GM06990 (cell line): ENCODE measurements at regions not wholly inside any gene's neighbourhood (a gene's known extent, or its start where the extent isn't known, plus 50 kb on each side); places are given as distances from the start of the nearest gene placed in this dataset.

Experiments
- DNase-seq: peaks from one replicate; pipeline ENCODE4 v3.0.0-alpha.2; 2011; ENCODE audit not compliant: insufficient read length; ENCODE audit errors: extremely low read depth
- H3K27me3 ChIP-seq: replicated peaks from 2 replicates; pipeline ENCODE4 v1.6.0; 2011; ENCODE audit warnings: low read length; ENCODE audit not compliant: control insufficient read depth, insufficient read depth
- H3K36me3 ChIP-seq: 2 replicates; pipeline ENCODE4 v1.5.1; 2011; ENCODE audit warnings: low read length; ENCODE audit not compliant: control insufficient read depth, insufficient read depth
- H3K4me3 ChIP-seq: replicated peaks from 2 replicates; pipeline ENCODE4 v1.5.1; 2011; ENCODE audit warnings: low read depth, mild to moderate bottlenecking, control low read depth, low read length
- CTCF ChIP-seq: IDR thresholded peaks from 2 replicates; pipeline ENCODE4 v1.5.1; 2011; ENCODE audit warnings: low read length, control low read depth, mild to moderate bottlenecking, inconsistent platforms; ENCODE audit not compliant: insufficient read depth, poor library complexity, severe bottlenecking

- DNase-seq, result no peak
- no peak overlapping the region for H3K4me3 ChIP-seq
- no peak for TF ChIP-seq CTCF
- H3K36me3 ChIP-seq, result no peaks in the 10 kb centered on the region
- H3K27me3 ChIP-seq, result no peaks in the 10 kb centered on the region
Observed at GRCh38 chr16:51271156-51271701, 120.2 kb upstream of the SALL1 start.

GRCh38 chr16:51268237-51268636, 117.2 kb upstream of the SALL1 start:
- no peaks in the 10 kb centered on the region for H3K36me3 ChIP-seq
- no peak overlapping the region for H3K4me3 ChIP-seq
- no peak for DNase-seq
- no peaks in the 10 kb centered on the region for H3K27me3 ChIP-seq
- no peak for TF ChIP-seq CTCF

GRCh38 chr16:51267681-51268080, 116.6 kb upstream of the SALL1 start:
- Histone ChIP-seq H3K36me3 (no peaks in the 10 kb centered on the region), H3K4me3 (no peak overlapping the region), H3K27me3 (no peaks in the 10 kb centered on the region)
- TF ChIP-seq CTCF, result no peak
- no peak for DNase-seq

GRCh38 chr16:51262428-51262827, 111.4 kb upstream of the SALL1 start:
- Histone ChIP-seq H3K27me3 (no peaks in the 10 kb centered on the region), H3K36me3 (no peaks in the 10 kb centered on the region), H3K4me3 (no peak overlapping the region)
- no peak for TF ChIP-seq CTCF
- no peak for DNase-seq

- no peak overlapping the region for H3K4me3 ChIP-seq
- no peak for DNase-seq
- no peaks in the 10 kb centered on the region for H3K27me3 ChIP-seq
- H3K36me3 ChIP-seq, result no peaks in the 10 kb centered on the region
- TF ChIP-seq CTCF, result no peak
Observed at GRCh38 chr16:51261919-51262318, 110.8 kb upstream of the SALL1 start.
